ENCODE measurements at regions not wholly inside any gene's neighbourhood (a gene's known extent, or its start where the extent isn't known, plus 50 kb on each side); places are given as distances from the start of the nearest gene placed in this dataset.

DNA sequence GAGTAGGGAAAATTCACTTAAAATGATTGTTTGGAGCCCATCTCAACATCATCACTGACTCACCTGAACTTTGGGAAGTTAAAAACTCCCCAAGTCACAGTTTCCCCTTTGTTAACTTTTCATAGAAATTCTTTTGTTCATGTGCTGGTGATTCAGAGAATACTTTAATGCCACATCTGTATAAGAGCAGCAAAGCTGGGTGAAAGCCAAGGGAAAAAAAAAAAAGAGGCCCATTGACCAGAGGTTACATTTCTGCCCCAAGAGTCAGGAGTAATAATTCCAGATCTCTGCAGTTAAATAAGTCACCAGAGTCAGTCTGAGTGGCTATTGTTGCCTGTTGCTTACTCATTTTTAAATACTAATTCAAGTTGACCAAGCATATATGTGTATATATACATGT is 136.4 kb upstream of the LGR5 start:
- TF ChIP-seq, protein P1, sequence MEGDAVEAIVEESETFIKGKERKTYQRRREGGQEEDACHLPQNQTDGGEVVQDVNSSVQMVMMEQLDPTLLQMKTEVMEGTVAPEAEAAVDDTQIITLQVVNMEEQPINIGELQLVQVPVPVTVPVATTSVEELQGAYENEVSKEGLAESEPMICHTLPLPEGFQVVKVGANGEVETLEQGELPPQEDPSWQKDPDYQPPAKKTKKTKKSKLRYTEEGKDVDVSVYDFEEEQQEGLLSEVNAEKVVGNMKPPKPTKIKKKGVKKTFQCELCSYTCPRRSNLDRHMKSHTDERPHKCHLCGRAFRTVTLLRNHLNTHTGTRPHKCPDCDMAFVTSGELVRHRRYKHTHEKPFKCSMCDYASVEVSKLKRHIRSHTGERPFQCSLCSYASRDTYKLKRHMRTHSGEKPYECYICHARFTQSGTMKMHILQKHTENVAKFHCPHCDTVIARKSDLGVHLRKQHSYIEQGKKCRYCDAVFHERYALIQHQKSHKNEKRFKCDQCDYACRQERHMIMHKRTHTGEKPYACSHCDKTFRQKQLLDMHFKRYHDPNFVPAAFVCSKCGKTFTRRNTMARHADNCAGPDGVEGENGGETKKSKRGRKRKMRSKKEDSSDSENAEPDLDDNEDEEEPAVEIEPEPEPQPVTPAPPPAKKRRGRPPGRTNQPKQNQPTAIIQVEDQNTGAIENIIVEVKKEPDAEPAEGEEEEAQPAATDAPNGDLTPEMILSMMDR (IDR thresholded peaks at IDR 0.05), result no peak
- no peak for TF ChIP-seq POLR2A (IDR thresholded peaks at IDR 0.05)
